ENCODE measurements at regions not wholly inside any gene's neighbourhood (a gene's known extent, or its start where the extent isn't known, plus 50 kb on each side); places are given as distances from the start of the nearest gene placed in this dataset.

- intact Hi-C loops (cut with micrococcal nuclease), result no loop called here
- Histone ChIP-seq H3K9me3 (ENCODE audit: control insufficient read depth, insufficient read depth, low read length) (no peaks in the 10 kb centered on the region), H3K4me1 (ENCODE audit: control insufficient read depth, insufficient read depth, low read length) (no peaks in the 10 kb centered on the region), H3K27me3 (ENCODE audit: control insufficient read depth, insufficient read depth, low read length) (no peaks in the 10 kb centered on the region), H3K36me3 (ENCODE audit: control insufficient read depth, insufficient read depth, low read length) (no peaks in the 10 kb centered on the region), H3K4me3 (ENCODE audit: low read length) (no peak overlapping the region), H3K27ac (ENCODE audit: low read length) (no peak overlapping the region)
- no peaks in the 10 kb centered on the region for H3K9me3 Mint-ChIP-seq
- no peaks in the 10 kb centered on the region for H3K4me1 Mint-ChIP-seq
- H3K4me3 Mint-ChIP-seq, result no peak overlapping the region
- H3K27me3 Mint-ChIP-seq (ENCODE audit: low read depth in 2 of 2), result peaks cover 0 to 8% of the 10 kb centered on the region in 2 donors
- no peaks in the 10 kb centered on the region for H3K36me3 Mint-ChIP-seq
- ATAC-seq (no peak), DNase-seq (no peak)
- TF ChIP-seq CTCF (IDR thresholded peaks at IDR 0.05), result no peak
- 76% methylated on average over 10 of the region's 10 CpGs for WGBS (ENCODE audit: insufficient coverage)
- H3K27ac Mint-ChIP-seq, result no peak overlapping the region
Measured at GRCh38 chr1:234742622-234743021, 132.6 kb upstream of the IRF2BP2 start.

GRCh38 chr1:234737967-234738314 lies 128.0 kb upstream of the IRF2BP2 start:
- Mint-ChIP-seq H3K4me1 (no peaks in the 10 kb centered on the region), H3K36me3 (no peaks in the 10 kb centered on the region), H3K27me3 (ENCODE audit: low read depth in 2 of 2) (peaks cover 0 to 3% of the 10 kb centered on the region in 2 donors), H3K27ac (no peak overlapping the region), H3K4me3 (no peak overlapping the region), H3K9me3 (no peaks in the 10 kb centered on the region)
- ATAC-seq (no peak), DNase-seq (no peak)
- H3K27me3 ChIP-seq (ENCODE audit: control insufficient read depth, insufficient read depth, low read length), result no peaks in the 10 kb centered on the region
- H3K36me3 ChIP-seq (ENCODE audit: control insufficient read depth, insufficient read depth, low read length), result no peaks in the 10 kb centered on the region
- no peak overlapping the region for H3K27ac ChIP-seq (ENCODE audit: low read length)
- H3K4me1 ChIP-seq (ENCODE audit: control insufficient read depth, insufficient read depth, low read length), result no peaks in the 10 kb centered on the region
- no peaks in the 10 kb centered on the region for H3K9me3 ChIP-seq (ENCODE audit: control insufficient read depth, insufficient read depth, low read length)
- no peak for TF ChIP-seq CTCF (IDR thresholded peaks at IDR 0.05)
- no peak overlapping the region for H3K4me3 ChIP-seq (ENCODE audit: low read length)
- 75% methylated on average over 6 of the region's 6 CpGs for WGBS (ENCODE audit: insufficient coverage)
- intact Hi-C loops (cut with micrococcal nuclease), result no loop called here

- Mint-ChIP-seq H3K4me1 (peaks cover 4 to 6% of the 10 kb centered on the region in 2 donors), H3K4me3 (no peak overlapping the region), H3K27me3 (ENCODE audit: low read depth in 2 of 2) (peaks cover 0 to 3% of the 10 kb centered on the region in 2 donors), H3K9me3 (no peaks in the 10 kb centered on the region), H3K36me3 (no peaks in the 10 kb centered on the region), H3K27ac (no peak overlapping the region)
- no peak overlapping the region for H3K27ac ChIP-seq (ENCODE audit: low read length)
- DNase-seq, result no peak
- peaks cover 13% of the 10 kb centered on the region for H3K4me1 ChIP-seq (ENCODE audit: control insufficient read depth, insufficient read depth, low read length)
- H3K27me3 ChIP-seq (ENCODE audit: control insufficient read depth, insufficient read depth, low read length), result no peaks in the 10 kb centered on the region
- WGBS (ENCODE audit: insufficient coverage), result 94% methylated on average over 14 of the region's 14 CpGs
- H3K9me3 ChIP-seq (ENCODE audit: control insufficient read depth, insufficient read depth, low read length), result no peaks in the 10 kb centered on the region
- H3K4me3 ChIP-seq (ENCODE audit: low read length), result no peak overlapping the region
- ATAC-seq, result no peak
- intact Hi-C loops (cut with micrococcal nuclease), result no loop called here
- H3K36me3 ChIP-seq (ENCODE audit: control insufficient read depth, insufficient read depth, low read length), result no peaks in the 10 kb centered on the region
- no peak for TF ChIP-seq CTCF (IDR thresholded peaks at IDR 0.05)
Measured at GRCh38 chr1:234735916-234736315, 125.9 kb upstream of the IRF2BP2 start.

- DNase-seq (no peak), ATAC-seq (no peak)
- Mint-ChIP-seq H3K4me3 (no peak overlapping the region), H3K36me3 (no peaks in the 10 kb centered on the region), H3K4me1 (peaks cover 5 to 8% of the 10 kb centered on the region in 2 donors), H3K27me3 (ENCODE audit: low read depth in 2 of 2) (peaks cover 0 to 3% of the 10 kb centered on the region in 2 donors), H3K27ac (no peak overlapping the region), H3K9me3 (no peaks in the 10 kb centered on the region)
- H3K36me3 ChIP-seq (ENCODE audit: control insufficient read depth, insufficient read depth, low read length), result no peaks in the 10 kb centered on the region
- peaks cover 17% of the 10 kb centered on the region for H3K4me1 ChIP-seq (ENCODE audit: control insufficient read depth, insufficient read depth, low read length)
- no peak for TF ChIP-seq CTCF (IDR thresholded peaks at IDR 0.05)
- H3K4me3 ChIP-seq (ENCODE audit: low read length), result no peak overlapping the region
- intact Hi-C loops (cut with micrococcal nuclease), result no loop called here
- no peaks in the 10 kb centered on the region for H3K27me3 ChIP-seq (ENCODE audit: control insufficient read depth, insufficient read depth, low read length)
- H3K27ac ChIP-seq (ENCODE audit: low read length), result no peak overlapping the region
- 95% methylated on average over 14 of the region's 14 CpGs for WGBS (ENCODE audit: insufficient coverage)
- H3K9me3 ChIP-seq (ENCODE audit: control insufficient read depth, insufficient read depth, low read length), result no peaks in the 10 kb centered on the region
Measured at GRCh38 chr1:234735476-234735875, 125.5 kb upstream of the IRF2BP2 start.
